Smooth muscle cell (in vitro differentiated cells): ENCODE measurements at regions not wholly inside any gene's neighbourhood (a gene's known extent, or its start where the extent isn't known, plus 50 kb on each side); places are given as distances from the start of the nearest gene placed in this dataset.

Experiments
- DNase-seq: peaks from one replicate; lab custom pipeline; 2025; ENCODE audit not compliant: unreplicated experiment; lab: John Stamatoyannopoulos, UW
- H2AFZ ChIP-seq: fragments of 200-600 bp; sonication (generic); 2 replicates; pipeline ENCODE4 v1.6.0; 2016; ENCODE audit warnings: antibody characterized with exemption, low read depth, mild to moderate bottlenecking
- H3F3A ChIP-seq: fragments of 200-600 bp; sonication (generic); 2 replicates; pipeline ENCODE4 v1.6.0; 2017; ENCODE audit warnings: antibody characterized with exemption, low read depth
- H3K27ac ChIP-seq: fragments of 200-600 bp; sonication (generic); 2 replicates; pipeline ENCODE4 v1.5.1; 2016; ENCODE audit warnings: low read depth, mild to moderate bottlenecking
- H3K27me3 ChIP-seq: fragments of 200-600 bp; sonication (generic); 2 replicates; pipeline ENCODE4 v1.6.1; 2016; ENCODE audit warnings: low read depth, mild to moderate bottlenecking
- H3K36me3 ChIP-seq: fragments of 200-600 bp; sonication (generic); 2 replicates; pipeline ENCODE4 v1.5.1; 2016; ENCODE audit warnings: low read depth
- H3K4me1 ChIP-seq: fragments of 200-600 bp; sonication (generic); 2 replicates; pipeline ENCODE4 v1.5.1; 2016; ENCODE audit warnings: low read depth
- H3K4me2 ChIP-seq: fragments of 200-600 bp; sonication (generic); 2 replicates; pipeline ENCODE4 v1.6.0; 2016; ENCODE audit warnings: mild to moderate bottlenecking
- H3K4me3 ChIP-seq: fragments of 200-600 bp; sonication (generic); 2 replicates; pipeline ENCODE4 v1.5.1; 2016; ENCODE audit warnings: mild to moderate bottlenecking
- H3K79me2 ChIP-seq: fragments of 200-600 bp; sonication (generic); 2 replicates; pipeline ENCODE4 v1.6.0; 2016; ENCODE audit warnings: low read depth, mild to moderate bottlenecking
- H3K9ac ChIP-seq: fragments of 200-600 bp; sonication (generic); 2 replicates; pipeline ENCODE4 v1.6.0; 2016; ENCODE audit warnings: low read depth
- H3K9me3 ChIP-seq: fragments of 200-600 bp; sonication (generic); replicated peaks from 2 replicates; pipeline ENCODE4 v1.5.1; 2016; ENCODE audit warnings: low read depth
- H4K20me1 ChIP-seq: fragments of 200-600 bp; sonication (generic); 2 replicates; pipeline ENCODE4 v1.6.0; 2016; ENCODE audit warnings: low read depth
- WGBS: methylation state at CpG from one replicate; pipeline ENCODE4 v1.1.7; 2016; ENCODE audit warnings: low lambda C conversion rate; 5-methylcytosine and 5-hydroxymethylcytosine counted together
- TF ChIP-seq, protein P1 (sequence below): fragments of 200-600 bp; sonication (generic); IDR thresholded peaks from 2 replicates; pipeline ENCODE4 v1.5.1; 2017; ENCODE audit warnings: borderline replicate concordance, mild to moderate bottlenecking, antibody characterized with exemption; ENCODE audit not compliant: insufficient read depth, poor library complexity, severe bottlenecking

- no peaks in the 10 kb centered on the region for H3K36me3 ChIP-seq
- H3K4me2 ChIP-seq = no peak overlapping the region
- H2AFZ ChIP-seq = no peak overlapping the region
- H3K79me2 ChIP-seq = no peaks in the 10 kb centered on the region
- no peaks in the 10 kb centered on the region for H3K9me3 ChIP-seq
- 85% methylated on average over 5 of the region's 5 CpGs for WGBS
- TF ChIP-seq, protein P1, sequence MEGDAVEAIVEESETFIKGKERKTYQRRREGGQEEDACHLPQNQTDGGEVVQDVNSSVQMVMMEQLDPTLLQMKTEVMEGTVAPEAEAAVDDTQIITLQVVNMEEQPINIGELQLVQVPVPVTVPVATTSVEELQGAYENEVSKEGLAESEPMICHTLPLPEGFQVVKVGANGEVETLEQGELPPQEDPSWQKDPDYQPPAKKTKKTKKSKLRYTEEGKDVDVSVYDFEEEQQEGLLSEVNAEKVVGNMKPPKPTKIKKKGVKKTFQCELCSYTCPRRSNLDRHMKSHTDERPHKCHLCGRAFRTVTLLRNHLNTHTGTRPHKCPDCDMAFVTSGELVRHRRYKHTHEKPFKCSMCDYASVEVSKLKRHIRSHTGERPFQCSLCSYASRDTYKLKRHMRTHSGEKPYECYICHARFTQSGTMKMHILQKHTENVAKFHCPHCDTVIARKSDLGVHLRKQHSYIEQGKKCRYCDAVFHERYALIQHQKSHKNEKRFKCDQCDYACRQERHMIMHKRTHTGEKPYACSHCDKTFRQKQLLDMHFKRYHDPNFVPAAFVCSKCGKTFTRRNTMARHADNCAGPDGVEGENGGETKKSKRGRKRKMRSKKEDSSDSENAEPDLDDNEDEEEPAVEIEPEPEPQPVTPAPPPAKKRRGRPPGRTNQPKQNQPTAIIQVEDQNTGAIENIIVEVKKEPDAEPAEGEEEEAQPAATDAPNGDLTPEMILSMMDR = no peak
- H3K4me3 ChIP-seq = no peak overlapping the region
- no peaks in the 10 kb centered on the region for H3F3A ChIP-seq
- no peak for DNase-seq
- H3K4me1 ChIP-seq = no peaks in the 10 kb centered on the region
- H3K9ac ChIP-seq = no peak overlapping the region
- H3K27me3 ChIP-seq = peaks cover 8% of the 10 kb centered on the region
- no peaks in the 10 kb centered on the region for H4K20me1 ChIP-seq
- H3K27ac ChIP-seq = no peak overlapping the region
Measured at GRCh38 chr17:36683387-36683786, 82.0 kb downstream of the MRM1 start.

DNA sequence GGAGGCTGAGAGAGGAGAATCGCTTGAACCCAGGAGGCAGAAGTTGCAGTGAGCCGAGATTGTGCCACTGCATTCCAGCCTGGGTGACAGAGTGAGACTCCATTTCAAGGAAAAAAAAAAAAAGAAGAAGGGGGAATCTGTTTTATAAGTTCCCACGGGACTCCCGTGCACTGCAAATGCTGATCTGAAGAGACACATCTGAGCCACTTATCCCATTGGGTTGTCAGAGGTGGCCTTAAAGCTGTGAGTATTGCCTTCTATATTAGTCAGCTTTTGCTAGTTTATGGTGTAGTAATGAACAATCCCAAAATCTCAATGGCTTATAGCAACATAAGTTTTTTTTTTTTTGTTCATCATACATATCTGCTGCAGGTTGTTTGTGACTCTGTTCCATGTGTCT lies 82.8 kb downstream of the MRM1 start:
- Histone ChIP-seq H3K9me3 (no peaks in the 10 kb centered on the region), H3K79me2 (no peaks in the 10 kb centered on the region), H3K36me3 (no peaks in the 10 kb centered on the region), H3K9ac (no peak overlapping the region), H3K4me2 (no peak overlapping the region), H3K27me3 (peaks cover 8% of the 10 kb centered on the region), H3K4me1 (no peaks in the 10 kb centered on the region), H3F3A (no peaks in the 10 kb centered on the region), H4K20me1 (no peaks in the 10 kb centered on the region), H3K4me3 (no peak overlapping the region), H3K27ac (no peak overlapping the region), H2AFZ (no peak overlapping the region)
- WGBS = 96% methylated on average over 4 of the region's 4 CpGs
- TF ChIP-seq, protein P1 = no peak
- no peak for DNase-seq

- no peak for DNase-seq
- peaks cover 21% of the 10 kb centered on the region for H3K27me3 ChIP-seq
- no peak overlapping the region for H3K4me3 ChIP-seq
- H3K4me2 ChIP-seq = no peak overlapping the region
- H3K36me3 ChIP-seq = no peaks in the 10 kb centered on the region
- H4K20me1 ChIP-seq = no peaks in the 10 kb centered on the region
- H3K4me1 ChIP-seq = no peaks in the 10 kb centered on the region
- H3K27ac ChIP-seq = no peak overlapping the region
- TF ChIP-seq, protein P1 = no peak
- H3K9me3 ChIP-seq = no peaks in the 10 kb centered on the region
- H3K79me2 ChIP-seq = no peaks in the 10 kb centered on the region
- H2AFZ ChIP-seq = no peak overlapping the region
- WGBS = 72% methylated on average over 15 of the region's 15 CpGs
- H3K9ac ChIP-seq = no peak overlapping the region
- no peaks in the 10 kb centered on the region for H3F3A ChIP-seq
Measured at GRCh38 chr17:36686123-36686669, 84.8 kb downstream of the MRM1 start.

DNA sequence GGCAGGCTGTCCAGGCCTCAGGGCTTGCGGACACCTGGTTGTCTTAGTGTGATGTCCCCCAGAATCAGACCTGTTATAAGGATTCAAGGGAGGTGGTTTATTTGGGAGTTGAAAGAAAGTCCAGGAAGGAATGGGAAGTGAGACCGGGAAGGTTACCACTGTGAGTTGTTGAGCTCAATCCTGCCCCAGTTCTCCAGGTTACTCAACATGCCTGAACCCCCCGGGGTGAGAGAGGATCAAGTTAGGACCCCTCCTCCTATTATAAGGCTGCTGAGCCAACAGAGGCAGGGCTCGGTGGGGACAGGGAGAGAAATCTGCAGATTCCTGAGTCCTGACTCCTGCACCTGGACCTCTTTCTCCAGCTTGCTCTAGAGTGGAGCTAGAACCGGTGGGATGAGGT lies 86.4 kb downstream of the MRM1 start:
- Histone ChIP-seq H3K9me3 (no peaks in the 10 kb centered on the region), H2AFZ (no peak overlapping the region), H3K27me3 (peaks cover 25% of the 10 kb centered on the region), H4K20me1 (no peaks in the 10 kb centered on the region), H3K4me3 (no peak overlapping the region), H3K79me2 (no peaks in the 10 kb centered on the region), H3K36me3 (no peaks in the 10 kb centered on the region), H3K4me1 (no peaks in the 10 kb centered on the region), H3F3A (no peaks in the 10 kb centered on the region), H3K27ac (no peak overlapping the region), H3K9ac (no peak overlapping the region), H3K4me2 (no peak overlapping the region)
- WGBS = 66% methylated on average over 5 of the region's 5 CpGs
- TF ChIP-seq, protein P1 = no peak
- no peak for DNase-seq
